ENCODE measurements at regions not wholly inside any gene's neighbourhood (a gene's known extent, or its start where the extent isn't known, plus 50 kb on each side); places are given as distances from the start of the nearest gene placed in this dataset.

DNA sequence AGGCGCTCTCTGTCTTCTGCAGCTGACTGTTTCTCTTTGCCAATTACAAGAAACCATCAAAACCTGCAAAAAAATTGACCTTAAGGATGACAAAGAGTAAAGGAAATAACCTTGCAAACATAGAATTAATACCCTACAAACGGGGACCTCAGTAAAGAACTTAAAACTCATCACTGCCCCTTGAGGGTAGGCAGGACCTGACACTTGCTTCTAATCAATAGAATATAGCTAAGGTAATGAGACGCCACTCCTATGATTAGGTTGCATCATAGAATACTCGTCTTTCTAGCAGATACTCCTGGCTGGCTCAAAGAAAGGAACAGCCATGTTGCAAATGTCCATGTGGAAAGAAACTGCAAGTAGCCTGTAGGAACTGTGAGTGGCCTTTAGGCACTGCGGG lies 140.0 kb downstream of the XPNPEP1 start:
- TF ChIP-seq, protein P1, sequence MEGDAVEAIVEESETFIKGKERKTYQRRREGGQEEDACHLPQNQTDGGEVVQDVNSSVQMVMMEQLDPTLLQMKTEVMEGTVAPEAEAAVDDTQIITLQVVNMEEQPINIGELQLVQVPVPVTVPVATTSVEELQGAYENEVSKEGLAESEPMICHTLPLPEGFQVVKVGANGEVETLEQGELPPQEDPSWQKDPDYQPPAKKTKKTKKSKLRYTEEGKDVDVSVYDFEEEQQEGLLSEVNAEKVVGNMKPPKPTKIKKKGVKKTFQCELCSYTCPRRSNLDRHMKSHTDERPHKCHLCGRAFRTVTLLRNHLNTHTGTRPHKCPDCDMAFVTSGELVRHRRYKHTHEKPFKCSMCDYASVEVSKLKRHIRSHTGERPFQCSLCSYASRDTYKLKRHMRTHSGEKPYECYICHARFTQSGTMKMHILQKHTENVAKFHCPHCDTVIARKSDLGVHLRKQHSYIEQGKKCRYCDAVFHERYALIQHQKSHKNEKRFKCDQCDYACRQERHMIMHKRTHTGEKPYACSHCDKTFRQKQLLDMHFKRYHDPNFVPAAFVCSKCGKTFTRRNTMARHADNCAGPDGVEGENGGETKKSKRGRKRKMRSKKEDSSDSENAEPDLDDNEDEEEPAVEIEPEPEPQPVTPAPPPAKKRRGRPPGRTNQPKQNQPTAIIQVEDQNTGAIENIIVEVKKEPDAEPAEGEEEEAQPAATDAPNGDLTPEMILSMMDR (IDR thresholded peaks at IDR 0.05), result no peak
- no peak for TF ChIP-seq POLR2A (IDR thresholded peaks at IDR 0.05)

Data from uterus (tissue), 2 donors.